Endothelial cell of umbilical vein (primary cell): ENCODE measurements at regions not wholly inside any gene's neighbourhood (a gene's known extent, or its start where the extent isn't known, plus 50 kb on each side); places are given as distances from the start of the nearest gene placed in this dataset.

Experiments used
- BruUV-seq: library from RNA; stranded (reverse); fragments of 400-500 nt; replicated peaks from 2 replicates; lab custom pipeline; 2021; lab: Mats Ljungman, UMichigan
- CTCF ChIA-PET: fragments of 300-600, 350-600 bp; sonication (Branson Sonifier 250); formaldehyde crosslinking; loops from one replicate; lab custom pipeline; 2021; ENCODE audit warnings: antibody characterized with exemption, inconsistent platforms; lab: Charles Lee
- POLR2A ChIA-PET: fragments of 300-600, 350-600 bp; sonication (Branson Sonifier 250); formaldehyde crosslinking; loops from one replicate; lab custom pipeline; 2021; ENCODE audit warnings: antibody characterized with exemption, inconsistent platforms; lab: Charles Lee
- DNase-seq: peaks from one replicate; pipeline ENCODE4 v3.0.0-alpha.2; 2011; ENCODE audit warnings: low read depth, low spot score
- FAIRE-seq: peaks from 2 replicates; lab custom pipeline; 2011; peaks lifted over from hg19 to GRCh38; lab: Jason Lieb, UNC
- H2AFZ ChIP-seq: 2 replicates; pipeline ENCODE4 v1.6.0; 2012; ENCODE audit warnings: low read depth, low read length, control low read depth, inconsistent platforms
- H3K27ac ChIP-seq: 2 replicates; pipeline ENCODE4 v1.5.1; 2011; ENCODE audit warnings: low read depth, mild to moderate bottlenecking, control low read depth, low read length, moderate library complexity; ENCODE audit not compliant: insufficient read depth
- H3K27me3 ChIP-seq, 2 experiments: 2 replicates each; pipeline versions ENCODE4 v1.6.0 to v1.6.1; 2011; ENCODE audit warnings: low read length in 2 of 2, mixed read lengths in 1 of 2; ENCODE audit not compliant: control insufficient read depth in 2 of 2, insufficient read depth in 2 of 2
- H3K36me3 ChIP-seq, 2 experiments: 2 replicates in 1 of 2; 3 replicates in 1 of 2; pipeline ENCODE4 v1.5.1; 2011; ENCODE audit warnings: low read length in 2 of 2, mild to moderate bottlenecking in 1 of 2, moderate library complexity in 1 of 2; ENCODE audit not compliant: control insufficient read depth in 2 of 2, insufficient read depth in 2 of 2; ENCODE audit errors: extremely low read depth in 1 of 2
- H3K4me1 ChIP-seq: 3 replicates; pipeline ENCODE4 v1.5.1; 2011; ENCODE audit warnings: mild to moderate bottlenecking, low read length; ENCODE audit not compliant: control insufficient read depth, insufficient read depth; ENCODE audit errors: extremely low read depth
- H3K4me2 ChIP-seq: 2 replicates; pipeline ENCODE4 v1.6.1; 2011; ENCODE audit warnings: low read length, control low read depth, mixed read lengths; ENCODE audit not compliant: insufficient read depth
- H3K4me3 ChIP-seq, 3 experiments: fragments of 200-600 bp in 1 of 3; sonication (generic), shearing (Covaris generic) in 1 of 3; replicated peaks in 1 of 3; 2 replicates each; pipeline ENCODE4 v1.5.1; 2011 to 2016; ENCODE audit warnings: control low read depth in 3 of 3, low read length in 3 of 3, mild to moderate bottlenecking in 2 of 3, inconsistent platforms in 1 of 3, low read depth in 1 of 3, moderate library complexity in 1 of 3; ENCODE audit not compliant: insufficient read depth in 1 of 3
- H3K79me2 ChIP-seq: 2 replicates; pipeline ENCODE4 v1.6.0; 2012; ENCODE audit warnings: low read length, inconsistent platforms; ENCODE audit not compliant: control insufficient read depth, insufficient read depth
- H3K9ac ChIP-seq: replicated peaks from 2 replicates; pipeline ENCODE3; 2011; ENCODE audit warnings: low read length, control low read depth; ENCODE audit not compliant: insufficient read depth; ENCODE audit errors: extremely low read depth
- H3K9me1 ChIP-seq: replicated peaks from 3 replicates; pipeline ENCODE4 v1.6.0; 2011; ENCODE audit warnings: mild to moderate bottlenecking, low read length; ENCODE audit not compliant: control insufficient read depth, insufficient read depth; ENCODE audit errors: extremely low read depth
- H3K9me3 ChIP-seq: replicated peaks from 2 replicates; pipeline ENCODE4 v1.5.1; 2012; ENCODE audit warnings: low read length, inconsistent platforms; ENCODE audit not compliant: control insufficient read depth, insufficient read depth
- H4K20me1 ChIP-seq: replicated peaks from 2 replicates; pipeline ENCODE3; 2011; ENCODE audit warnings: mild to moderate bottlenecking, low read length; ENCODE audit not compliant: control insufficient read depth, insufficient read depth; ENCODE audit errors: extremely low read depth
- CTCF ChIP-seq, 2 donors: IDR thresholded peaks; 1 replicate in 1 of 2; 2 replicates in 1 of 2; pipeline ENCODE4 v1.5.1; 2011; ENCODE audit warnings: low read length in 2 of 2, mild to moderate bottlenecking in 2 of 2, moderate library complexity in 2 of 2, control low read depth in 1 of 2, inconsistent platforms in 1 of 2, low read depth in 1 of 2; ENCODE audit not compliant: insufficient read depth in 1 of 2; ENCODE audit errors: extremely low read depth in 1 of 2
- EZH2 ChIP-seq: IDR thresholded peaks from 2 replicates; pipeline ENCODE4 v1.6.1; 2012; ENCODE audit warnings: borderline replicate concordance, low read depth, mild to moderate bottlenecking, moderate library complexity, low read length, inconsistent platforms; ENCODE audit not compliant: severe bottlenecking
- FOS ChIP-seq: IDR thresholded peaks from 2 replicates; pipeline ENCODE4 v1.6.1; 2011; ENCODE audit warnings: mild to moderate bottlenecking, low read length, moderate library complexity, borderline replicate concordance; ENCODE audit not compliant: insufficient read depth
- GATA2 ChIP-seq: IDR thresholded peaks from 2 replicates; pipeline ENCODE4 v1.7.0; 2011; ENCODE audit warnings: low read depth, mild to moderate bottlenecking, moderate library complexity, mixed read lengths, low read length; ENCODE audit not compliant: insufficient read length, insufficient read depth
- JUN ChIP-seq: IDR thresholded peaks from 2 replicates; pipeline ENCODE4 v1.6.1; 2011; ENCODE audit warnings: borderline replicate concordance, low read depth; ENCODE audit not compliant: insufficient read length, insufficient read depth
- MYC ChIP-seq: IDR thresholded peaks from one replicate; pipeline ENCODE4 v1.6.1; 2011; ENCODE audit warnings: mild to moderate bottlenecking, low read depth, low read length
- POLR2AphosphoS5 ChIP-seq: IDR thresholded peaks from 2 replicates; pipeline ENCODE4 v1.6.1; 2012; ENCODE audit warnings: low read depth, mild to moderate bottlenecking, control low read depth, low read length, moderate library complexity; ENCODE audit not compliant: insufficient read depth
- dilution Hi-C: fragments of 300-500 bp; cut with MboI; formaldehyde crosslinking; loops from one replicate; pipeline ENCODE4 v1.15.0; 2019; ENCODE audit warnings: low sequenced_read_pairs; ENCODE audit not compliant: extremely low pct_ligation_motif_present
- intact Hi-C: fragments of 100-400 bp; cut with micrococcal nuclease; formaldehyde crosslinking; loops from one replicate; pipeline ENCODE4 v1.10.0; 2022
- TF ChIP-seq, protein P1 (sequence below): IDR thresholded peaks from 2 replicates; pipeline ENCODE4 v1.6.1; 2011; ENCODE audit not compliant: insufficient read depth, insufficient read length

DNA sequence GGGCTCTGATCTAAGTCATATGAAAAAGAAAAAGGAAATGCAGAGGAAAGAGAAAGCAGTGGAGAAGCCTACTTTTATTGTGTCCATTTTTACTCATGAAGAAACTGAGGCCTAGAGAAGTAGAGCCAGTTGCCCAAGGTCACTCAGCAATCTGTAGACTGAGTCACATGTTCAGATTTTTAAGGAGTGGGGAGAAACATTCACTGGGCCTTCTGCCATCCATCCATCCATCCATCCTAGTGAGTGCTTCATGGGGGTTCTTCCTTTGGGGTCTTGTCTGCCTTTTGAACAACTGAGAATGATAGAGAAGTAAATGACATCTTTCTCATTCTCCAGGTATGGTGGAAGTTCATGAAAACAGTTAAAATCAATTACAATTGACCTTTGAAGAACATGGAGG, 233.6 kb upstream of the SRRM4 start:
- dilution Hi-C loops: no loop called here
- FAIRE-seq (no peak), DNase-seq (no peak)
- Histone ChIP-seq H3K4me3 (no peak overlapping the region), H3K4me1 (no peaks in the 10 kb centered on the region), H4K20me1 (no peaks in the 10 kb centered on the region), H3K9me1 (no peaks in the 10 kb centered on the region), H3K9ac (no peak overlapping the region), H3K27me3 (no peaks in the 10 kb centered on the region), H3K9me3 (no peaks in the 10 kb centered on the region), H3K27ac (no peak overlapping the region), H3K79me2 (no peaks in the 10 kb centered on the region), H3K36me3 (no peaks in the 10 kb centered on the region), H2AFZ (no peak overlapping the region), H3K4me2 (no peak overlapping the region)
- TF ChIP-seq GATA2 (no peak), CTCF (IDR thresholded peaks at IDR 0.05; ENCODE audit: extremely low read depth in 1 of 2, insufficient read depth in 1 of 2, low read depth in 1 of 2, low read length in 2 of 2) (no peak), FOS (no peak), POLR2AphosphoS5 (no peak), JUN (no peak), MYC (no peak), EZH2 (no peak)
- TF ChIP-seq, protein P1, sequence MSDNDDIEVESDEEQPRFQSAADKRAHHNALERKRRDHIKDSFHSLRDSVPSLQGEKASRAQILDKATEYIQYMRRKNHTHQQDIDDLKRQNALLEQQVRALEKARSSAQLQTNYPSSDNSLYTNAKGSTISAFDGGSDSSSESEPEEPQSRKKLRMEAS: no peak
- no TSS peak for BruUV-seq
- intact Hi-C loops: no loop called here
- ChIA-PET CTCF (no interaction called here), POLR2A (no interaction called here)
